Endothelial cell of umbilical vein (primary cell): ENCODE measurements at regions not wholly inside any gene's neighbourhood (a gene's known extent, or its start where the extent isn't known, plus 50 kb on each side); places are given as distances from the start of the nearest gene placed in this dataset.

Source experiments
- BruUV-seq: library from RNA; stranded (reverse); fragments of 400-500 nt; replicated peaks from 2 replicates; lab custom pipeline; 2021; lab: Mats Ljungman, UMichigan
- CTCF ChIA-PET: fragments of 300-600, 350-600 bp; sonication (Branson Sonifier 250); formaldehyde crosslinking; loops from one replicate; lab custom pipeline; 2021; ENCODE audit warnings: antibody characterized with exemption, inconsistent platforms; lab: Charles Lee
- POLR2A ChIA-PET: fragments of 300-600, 350-600 bp; sonication (Branson Sonifier 250); formaldehyde crosslinking; loops from one replicate; lab custom pipeline; 2021; ENCODE audit warnings: antibody characterized with exemption, inconsistent platforms; lab: Charles Lee
- DNase-seq: peaks from one replicate; pipeline ENCODE4 v3.0.0-alpha.2; 2011; ENCODE audit warnings: low read depth, low spot score
- FAIRE-seq: peaks from 2 replicates; lab custom pipeline; 2011; peaks lifted over from hg19 to GRCh38; lab: Jason Lieb, UNC
- H2AFZ ChIP-seq: 2 replicates; pipeline ENCODE4 v1.6.0; 2012; ENCODE audit warnings: low read depth, low read length, control low read depth, inconsistent platforms
- H3K27ac ChIP-seq: 2 replicates; pipeline ENCODE4 v1.5.1; 2011; ENCODE audit warnings: low read depth, mild to moderate bottlenecking, control low read depth, low read length, moderate library complexity; ENCODE audit not compliant: insufficient read depth
- H3K27me3 ChIP-seq, 2 experiments: 2 replicates each; pipeline versions ENCODE4 v1.6.0 to v1.6.1; 2011; ENCODE audit warnings: low read length in 2 of 2, mixed read lengths in 1 of 2; ENCODE audit not compliant: control insufficient read depth in 2 of 2, insufficient read depth in 2 of 2
- H3K36me3 ChIP-seq, 2 experiments: 2 replicates in 1 of 2; 3 replicates in 1 of 2; pipeline ENCODE4 v1.5.1; 2011; ENCODE audit warnings: low read length in 2 of 2, mild to moderate bottlenecking in 1 of 2, moderate library complexity in 1 of 2; ENCODE audit not compliant: control insufficient read depth in 2 of 2, insufficient read depth in 2 of 2; ENCODE audit errors: extremely low read depth in 1 of 2
- H3K4me1 ChIP-seq: 3 replicates; pipeline ENCODE4 v1.5.1; 2011; ENCODE audit warnings: mild to moderate bottlenecking, low read length; ENCODE audit not compliant: control insufficient read depth, insufficient read depth; ENCODE audit errors: extremely low read depth
- H3K4me2 ChIP-seq: 2 replicates; pipeline ENCODE4 v1.6.1; 2011; ENCODE audit warnings: low read length, control low read depth, mixed read lengths; ENCODE audit not compliant: insufficient read depth
- H3K4me3 ChIP-seq, 3 experiments: fragments of 200-600 bp in 1 of 3; sonication (generic), shearing (Covaris generic) in 1 of 3; replicated peaks in 1 of 3; 2 replicates each; pipeline ENCODE4 v1.5.1; 2011 to 2016; ENCODE audit warnings: control low read depth in 3 of 3, low read length in 3 of 3, mild to moderate bottlenecking in 2 of 3, inconsistent platforms in 1 of 3, low read depth in 1 of 3, moderate library complexity in 1 of 3; ENCODE audit not compliant: insufficient read depth in 1 of 3
- H3K79me2 ChIP-seq: 2 replicates; pipeline ENCODE4 v1.6.0; 2012; ENCODE audit warnings: low read length, inconsistent platforms; ENCODE audit not compliant: control insufficient read depth, insufficient read depth
- H3K9ac ChIP-seq: replicated peaks from 2 replicates; pipeline ENCODE3; 2011; ENCODE audit warnings: low read length, control low read depth; ENCODE audit not compliant: insufficient read depth; ENCODE audit errors: extremely low read depth
- H3K9me1 ChIP-seq: replicated peaks from 3 replicates; pipeline ENCODE4 v1.6.0; 2011; ENCODE audit warnings: mild to moderate bottlenecking, low read length; ENCODE audit not compliant: control insufficient read depth, insufficient read depth; ENCODE audit errors: extremely low read depth
- H3K9me3 ChIP-seq: replicated peaks from 2 replicates; pipeline ENCODE4 v1.5.1; 2012; ENCODE audit warnings: low read length, inconsistent platforms; ENCODE audit not compliant: control insufficient read depth, insufficient read depth
- H4K20me1 ChIP-seq: replicated peaks from 2 replicates; pipeline ENCODE3; 2011; ENCODE audit warnings: mild to moderate bottlenecking, low read length; ENCODE audit not compliant: control insufficient read depth, insufficient read depth; ENCODE audit errors: extremely low read depth
- CTCF ChIP-seq, 2 donors: IDR thresholded peaks; 1 replicate in 1 of 2; 2 replicates in 1 of 2; pipeline ENCODE4 v1.5.1; 2011; ENCODE audit warnings: low read length in 2 of 2, mild to moderate bottlenecking in 2 of 2, moderate library complexity in 2 of 2, control low read depth in 1 of 2, inconsistent platforms in 1 of 2, low read depth in 1 of 2; ENCODE audit not compliant: insufficient read depth in 1 of 2; ENCODE audit errors: extremely low read depth in 1 of 2
- EZH2 ChIP-seq: IDR thresholded peaks from 2 replicates; pipeline ENCODE4 v1.6.1; 2012; ENCODE audit warnings: borderline replicate concordance, low read depth, mild to moderate bottlenecking, moderate library complexity, low read length, inconsistent platforms; ENCODE audit not compliant: severe bottlenecking
- FOS ChIP-seq: IDR thresholded peaks from 2 replicates; pipeline ENCODE4 v1.6.1; 2011; ENCODE audit warnings: mild to moderate bottlenecking, low read length, moderate library complexity, borderline replicate concordance; ENCODE audit not compliant: insufficient read depth
- GATA2 ChIP-seq: IDR thresholded peaks from 2 replicates; pipeline ENCODE4 v1.7.0; 2011; ENCODE audit warnings: low read depth, mild to moderate bottlenecking, moderate library complexity, mixed read lengths, low read length; ENCODE audit not compliant: insufficient read length, insufficient read depth
- JUN ChIP-seq: IDR thresholded peaks from 2 replicates; pipeline ENCODE4 v1.6.1; 2011; ENCODE audit warnings: borderline replicate concordance, low read depth; ENCODE audit not compliant: insufficient read length, insufficient read depth
- MAX ChIP-seq: IDR thresholded peaks from 2 replicates; pipeline ENCODE4 v1.6.1; 2011; ENCODE audit not compliant: insufficient read depth, insufficient read length
- MYC ChIP-seq: IDR thresholded peaks from one replicate; pipeline ENCODE4 v1.6.1; 2011; ENCODE audit warnings: mild to moderate bottlenecking, low read depth, low read length
- POLR2A ChIP-seq: IDR thresholded peaks from 2 replicates; pipeline ENCODE4 v1.6.1; 2012; ENCODE audit warnings: low read depth, mild to moderate bottlenecking, control low read depth, low read length
- POLR2AphosphoS5 ChIP-seq: IDR thresholded peaks from 2 replicates; pipeline ENCODE4 v1.6.1; 2012; ENCODE audit warnings: low read depth, mild to moderate bottlenecking, control low read depth, low read length, moderate library complexity; ENCODE audit not compliant: insufficient read depth
- dilution Hi-C: fragments of 300-500 bp; cut with MboI; formaldehyde crosslinking; loops from one replicate; pipeline ENCODE4 v1.15.0; 2019; ENCODE audit warnings: low sequenced_read_pairs; ENCODE audit not compliant: extremely low pct_ligation_motif_present
- intact Hi-C: fragments of 100-400 bp; cut with micrococcal nuclease; formaldehyde crosslinking; loops from one replicate; pipeline ENCODE4 v1.10.0; 2022

DNA sequence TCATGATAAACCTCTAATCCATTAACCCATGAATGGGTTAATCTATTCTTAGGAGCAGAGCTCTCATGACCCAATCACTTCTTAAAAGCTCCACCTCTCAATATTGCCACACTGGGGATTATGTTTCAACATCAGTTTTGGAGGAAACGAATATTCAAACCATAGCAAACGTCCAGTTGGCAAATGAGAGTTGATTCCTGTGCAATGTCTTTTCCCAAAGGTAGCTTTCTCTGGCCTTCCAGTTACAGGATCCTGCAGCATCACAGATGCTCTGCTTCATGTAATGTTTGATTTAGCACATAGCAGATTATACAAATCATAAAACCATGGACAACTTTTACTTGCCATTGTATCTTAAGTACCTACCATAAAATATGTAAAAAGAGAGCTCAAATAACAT, 481.0 kb downstream of the TNS1 start:
- Histone ChIP-seq H4K20me1 (no peaks in the 10 kb centered on the region), H3K9me3 (no peaks in the 10 kb centered on the region), H3K36me3 (no peaks in the 10 kb centered on the region), H3K4me3 (no peak overlapping the region), H3K4me2 (no peak overlapping the region), H3K4me1 (no peaks in the 10 kb centered on the region), H3K27ac (no peak overlapping the region), H3K79me2 (no peaks in the 10 kb centered on the region), H3K9me1 (no peaks in the 10 kb centered on the region), H3K27me3 (peaks cover 0 to 7% of the 10 kb centered on the region in 2 experiments), H2AFZ (no peak overlapping the region), H3K9ac (no peak overlapping the region)
- ChIA-PET POLR2A (no interaction called here), CTCF (interaction anchor here (1.5 to 1.7 kb wide), 2 partner anchors 11 to 823 kb away, joined by 5 to 6 read pairs; no protein-coding TSS in a partner anchor)
- intact Hi-C loops (no loop called here), dilution Hi-C loops (no loop called here)
- no TSS peak for BruUV-seq
- TF ChIP-seq POLR2AphosphoS5 (no peak), JUN (no peak), FOS (no peak), MAX (no peak), GATA2 (no peak), CTCF (IDR thresholded peaks at IDR 0.05; ENCODE audit: extremely low read depth in 1 of 2, insufficient read depth in 1 of 2, low read depth in 1 of 2, low read length in 2 of 2) (no peak), POLR2A (no peak), EZH2 (no peak), MYC (no peak)
- FAIRE-seq (no peak), DNase-seq (no peak)
